Endothelial cell of umbilical vein (primary cell): ENCODE measurements at regions not wholly inside any gene's neighbourhood (a gene's known extent, or its start where the extent isn't known, plus 50 kb on each side); places are given as distances from the start of the nearest gene placed in this dataset.

Experiments
- BruUV-seq: library from RNA; stranded (reverse); fragments of 400-500 nt; replicated peaks from 2 replicates; lab custom pipeline; 2021; lab: Mats Ljungman, UMichigan
- CTCF ChIA-PET: fragments of 300-600, 350-600 bp; sonication (Branson Sonifier 250); formaldehyde crosslinking; loops from one replicate; lab custom pipeline; 2021; ENCODE audit warnings: antibody characterized with exemption, inconsistent platforms; lab: Charles Lee
- POLR2A ChIA-PET: fragments of 300-600, 350-600 bp; sonication (Branson Sonifier 250); formaldehyde crosslinking; loops from one replicate; lab custom pipeline; 2021; ENCODE audit warnings: antibody characterized with exemption, inconsistent platforms; lab: Charles Lee
- DNase-seq: peaks from one replicate; pipeline ENCODE4 v3.0.0-alpha.2; 2011; ENCODE audit warnings: low read depth, low spot score
- FAIRE-seq: peaks from 2 replicates; lab custom pipeline; 2011; peaks lifted over from hg19 to GRCh38; lab: Jason Lieb, UNC
- H2AFZ ChIP-seq: 2 replicates; pipeline ENCODE4 v1.6.0; 2012; ENCODE audit warnings: low read depth, low read length, control low read depth, inconsistent platforms
- H3K27ac ChIP-seq: 2 replicates; pipeline ENCODE4 v1.5.1; 2011; ENCODE audit warnings: low read depth, mild to moderate bottlenecking, control low read depth, low read length, moderate library complexity; ENCODE audit not compliant: insufficient read depth
- H3K27me3 ChIP-seq, 2 experiments: 2 replicates each; pipeline versions ENCODE4 v1.6.0 to v1.6.1; 2011; ENCODE audit warnings: low read length in 2 of 2, mixed read lengths in 1 of 2; ENCODE audit not compliant: control insufficient read depth in 2 of 2, insufficient read depth in 2 of 2
- H3K36me3 ChIP-seq, 2 experiments: 2 replicates in 1 of 2; 3 replicates in 1 of 2; pipeline ENCODE4 v1.5.1; 2011; ENCODE audit warnings: low read length in 2 of 2, mild to moderate bottlenecking in 1 of 2, moderate library complexity in 1 of 2; ENCODE audit not compliant: control insufficient read depth in 2 of 2, insufficient read depth in 2 of 2; ENCODE audit errors: extremely low read depth in 1 of 2
- H3K4me1 ChIP-seq: 3 replicates; pipeline ENCODE4 v1.5.1; 2011; ENCODE audit warnings: mild to moderate bottlenecking, low read length; ENCODE audit not compliant: control insufficient read depth, insufficient read depth; ENCODE audit errors: extremely low read depth
- H3K4me2 ChIP-seq: 2 replicates; pipeline ENCODE4 v1.6.1; 2011; ENCODE audit warnings: low read length, control low read depth, mixed read lengths; ENCODE audit not compliant: insufficient read depth
- H3K4me3 ChIP-seq, 3 experiments: fragments of 200-600 bp in 1 of 3; sonication (generic), shearing (Covaris generic) in 1 of 3; replicated peaks in 1 of 3; 2 replicates each; pipeline ENCODE4 v1.5.1; 2011 to 2016; ENCODE audit warnings: control low read depth in 3 of 3, low read length in 3 of 3, mild to moderate bottlenecking in 2 of 3, inconsistent platforms in 1 of 3, low read depth in 1 of 3, moderate library complexity in 1 of 3; ENCODE audit not compliant: insufficient read depth in 1 of 3
- H3K79me2 ChIP-seq: 2 replicates; pipeline ENCODE4 v1.6.0; 2012; ENCODE audit warnings: low read length, inconsistent platforms; ENCODE audit not compliant: control insufficient read depth, insufficient read depth
- H3K9ac ChIP-seq: replicated peaks from 2 replicates; pipeline ENCODE3; 2011; ENCODE audit warnings: low read length, control low read depth; ENCODE audit not compliant: insufficient read depth; ENCODE audit errors: extremely low read depth
- H3K9me1 ChIP-seq: replicated peaks from 3 replicates; pipeline ENCODE4 v1.6.0; 2011; ENCODE audit warnings: mild to moderate bottlenecking, low read length; ENCODE audit not compliant: control insufficient read depth, insufficient read depth; ENCODE audit errors: extremely low read depth
- H3K9me3 ChIP-seq: replicated peaks from 2 replicates; pipeline ENCODE4 v1.5.1; 2012; ENCODE audit warnings: low read length, inconsistent platforms; ENCODE audit not compliant: control insufficient read depth, insufficient read depth
- H4K20me1 ChIP-seq: replicated peaks from 2 replicates; pipeline ENCODE3; 2011; ENCODE audit warnings: mild to moderate bottlenecking, low read length; ENCODE audit not compliant: control insufficient read depth, insufficient read depth; ENCODE audit errors: extremely low read depth
- EZH2 ChIP-seq: IDR thresholded peaks from 2 replicates; pipeline ENCODE4 v1.6.1; 2012; ENCODE audit warnings: borderline replicate concordance, low read depth, mild to moderate bottlenecking, moderate library complexity, low read length, inconsistent platforms; ENCODE audit not compliant: severe bottlenecking
- FOS ChIP-seq: IDR thresholded peaks from 2 replicates; pipeline ENCODE4 v1.6.1; 2011; ENCODE audit warnings: mild to moderate bottlenecking, low read length, moderate library complexity, borderline replicate concordance; ENCODE audit not compliant: insufficient read depth
- GATA2 ChIP-seq: IDR thresholded peaks from 2 replicates; pipeline ENCODE4 v1.7.0; 2011; ENCODE audit warnings: low read depth, mild to moderate bottlenecking, moderate library complexity, mixed read lengths, low read length; ENCODE audit not compliant: insufficient read length, insufficient read depth
- JUN ChIP-seq: IDR thresholded peaks from 2 replicates; pipeline ENCODE4 v1.6.1; 2011; ENCODE audit warnings: borderline replicate concordance, low read depth; ENCODE audit not compliant: insufficient read length, insufficient read depth
- MAX ChIP-seq: IDR thresholded peaks from 2 replicates; pipeline ENCODE4 v1.6.1; 2011; ENCODE audit not compliant: insufficient read depth, insufficient read length
- MYC ChIP-seq: IDR thresholded peaks from one replicate; pipeline ENCODE4 v1.6.1; 2011; ENCODE audit warnings: mild to moderate bottlenecking, low read depth, low read length
- POLR2A ChIP-seq: IDR thresholded peaks from 2 replicates; pipeline ENCODE4 v1.6.1; 2012; ENCODE audit warnings: low read depth, mild to moderate bottlenecking, control low read depth, low read length
- POLR2AphosphoS5 ChIP-seq: IDR thresholded peaks from 2 replicates; pipeline ENCODE4 v1.6.1; 2012; ENCODE audit warnings: low read depth, mild to moderate bottlenecking, control low read depth, low read length, moderate library complexity; ENCODE audit not compliant: insufficient read depth
- dilution Hi-C: fragments of 300-500 bp; cut with MboI; formaldehyde crosslinking; loops from one replicate; pipeline ENCODE4 v1.15.0; 2019; ENCODE audit warnings: low sequenced_read_pairs; ENCODE audit not compliant: extremely low pct_ligation_motif_present
- intact Hi-C: fragments of 100-400 bp; cut with micrococcal nuclease; formaldehyde crosslinking; loops from one replicate; pipeline ENCODE4 v1.10.0; 2022
- TF ChIP-seq, protein P1 (sequence below), 2 donors: IDR thresholded peaks; 1 replicate in 1 of 2; 2 replicates in 1 of 2; pipeline ENCODE4 v1.5.1; 2011; ENCODE audit warnings: low read length in 2 of 2, mild to moderate bottlenecking in 2 of 2, moderate library complexity in 2 of 2, control low read depth in 1 of 2, inconsistent platforms in 1 of 2, low read depth in 1 of 2; ENCODE audit not compliant: insufficient read depth in 1 of 2; ENCODE audit errors: extremely low read depth in 1 of 2

DNA sequence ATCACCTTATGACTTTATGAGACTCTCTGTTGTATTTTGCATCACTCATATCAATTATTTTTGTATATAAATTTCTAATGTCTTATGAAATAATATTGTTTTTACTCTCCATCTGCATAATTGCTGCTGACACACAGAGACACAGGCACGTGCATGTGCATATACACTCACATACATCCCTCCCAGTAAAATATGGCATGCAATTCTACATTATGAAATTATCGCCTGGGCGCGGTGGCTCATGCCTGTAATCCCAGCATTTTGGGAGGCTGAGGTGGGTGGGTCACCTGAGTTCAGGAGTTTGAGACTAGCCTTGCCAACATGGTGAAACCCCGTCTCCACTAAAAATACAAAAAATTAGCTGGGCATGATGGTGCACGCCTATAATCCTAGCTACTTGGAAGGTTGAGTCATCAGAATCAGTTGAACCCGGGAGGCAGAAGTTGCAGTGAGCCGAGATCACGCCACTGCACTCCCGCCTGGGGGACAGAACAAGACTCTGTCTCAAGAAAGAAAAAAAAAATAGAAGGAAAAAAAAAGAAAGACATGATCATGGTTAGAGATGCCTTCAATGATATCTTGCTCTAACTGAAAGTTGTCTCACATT is 96.7 kb upstream of the LUZP2 start:
- no peaks in the 10 kb centered on the region for H3K9me3 ChIP-seq
- dilution Hi-C loops, result no loop called here
- intact Hi-C loops, result no loop called here
- CTCF ChIA-PET, result no interaction called here
- no peak overlapping the region for H3K9ac ChIP-seq
- H3K27me3 ChIP-seq, result no peaks in the 10 kb centered on the region
- DNase-seq (no peak), FAIRE-seq (no peak)
- no peak overlapping the region for H3K4me2 ChIP-seq
- no peak overlapping the region for H3K27ac ChIP-seq
- peaks cover 5% of the 10 kb centered on the region for H3K4me1 ChIP-seq
- POLR2A ChIA-PET, result no interaction called here
- no peaks in the 10 kb centered on the region for H3K9me1 ChIP-seq
- no peaks in the 10 kb centered on the region for H4K20me1 ChIP-seq
- no peak overlapping the region for H2AFZ ChIP-seq
- no peak for TF ChIP-seq GATA2
- no peak for TF ChIP-seq POLR2A
- TF ChIP-seq MAX, result no peak
- TF ChIP-seq MYC, result no peak
- TF ChIP-seq EZH2, result no peak
- TF ChIP-seq JUN, result no peak
- no peak for TF ChIP-seq FOS
- TF ChIP-seq POLR2AphosphoS5, result no peak
- TF ChIP-seq, protein P1, sequence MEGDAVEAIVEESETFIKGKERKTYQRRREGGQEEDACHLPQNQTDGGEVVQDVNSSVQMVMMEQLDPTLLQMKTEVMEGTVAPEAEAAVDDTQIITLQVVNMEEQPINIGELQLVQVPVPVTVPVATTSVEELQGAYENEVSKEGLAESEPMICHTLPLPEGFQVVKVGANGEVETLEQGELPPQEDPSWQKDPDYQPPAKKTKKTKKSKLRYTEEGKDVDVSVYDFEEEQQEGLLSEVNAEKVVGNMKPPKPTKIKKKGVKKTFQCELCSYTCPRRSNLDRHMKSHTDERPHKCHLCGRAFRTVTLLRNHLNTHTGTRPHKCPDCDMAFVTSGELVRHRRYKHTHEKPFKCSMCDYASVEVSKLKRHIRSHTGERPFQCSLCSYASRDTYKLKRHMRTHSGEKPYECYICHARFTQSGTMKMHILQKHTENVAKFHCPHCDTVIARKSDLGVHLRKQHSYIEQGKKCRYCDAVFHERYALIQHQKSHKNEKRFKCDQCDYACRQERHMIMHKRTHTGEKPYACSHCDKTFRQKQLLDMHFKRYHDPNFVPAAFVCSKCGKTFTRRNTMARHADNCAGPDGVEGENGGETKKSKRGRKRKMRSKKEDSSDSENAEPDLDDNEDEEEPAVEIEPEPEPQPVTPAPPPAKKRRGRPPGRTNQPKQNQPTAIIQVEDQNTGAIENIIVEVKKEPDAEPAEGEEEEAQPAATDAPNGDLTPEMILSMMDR (IDR thresholded peaks at IDR 0.05; ENCODE audit: extremely low read depth in 1 of 2, insufficient read depth in 1 of 2, low read depth in 1 of 2, low read length in 2 of 2), result no peak
- H3K79me2 ChIP-seq, result no peaks in the 10 kb centered on the region
- no peaks in the 10 kb centered on the region for H3K36me3 ChIP-seq
- no peak overlapping the region for H3K4me3 ChIP-seq
- BruUV-seq, result no TSS peak
